Bone marrow (tissue), 2 donors: ENCODE measurements at regions not wholly inside any gene's neighbourhood (a gene's known extent, or its start where the extent isn't known, plus 50 kb on each side); places are given as distances from the start of the nearest gene placed in this dataset.
"Not testable (repeated sequence)": the region's sequence is repeated elsewhere in the genome, so short reads cannot be mapped to it uniquely, and the experiment has no call there.

ENCODE experiments used
- DNase-seq, 2 donors: peaks; one replicate each; lab custom pipeline; 2025; lab: John Stamatoyannopoulos, UW

GRCh38 chr5:1959725-1960581 lies 77.2 kb upstream of the IRX4 start:
- DNase-seq: no peak

GRCh38 chr5:1959231-1959630 lies 76.5 kb upstream of the IRX4 start:
- no peak for DNase-seq

- DNase-seq: no peak
Measured at GRCh38 chr5:1958211-1959010, 75.7 kb upstream of the IRX4 start.

- DNase-seq: no peak
Measured at GRCh38 chr5:1955586-1955985, 72.9 kb upstream of the IRX4 start.

- DNase-seq: not testable (repeated sequence)
Measured at GRCh38 chr5:1953710-1954109, 71.0 kb upstream of the IRX4 start.

- no peak for DNase-seq
Measured at GRCh38 chr5:1952444-1953099, 69.8 kb upstream of the IRX4 start.

- no peak for DNase-seq
Measured at GRCh38 chr5:1952021-1952420, 69.3 kb upstream of the IRX4 start.

- DNase-seq: no peak
Measured at GRCh38 chr5:1951165-1951816, 68.6 kb upstream of the IRX4 start.

GRCh38 chr5:1950708-1951103 lies 68.0 kb upstream of the IRX4 start:
- DNase-seq: no peak

- DNase-seq: no peak
Measured at GRCh38 chr5:1950096-1950707, 67.5 kb upstream of the IRX4 start.

GRCh38 chr5:1949253-1949652 lies 66.5 kb upstream of the IRX4 start:
- DNase-seq: no peak

GRCh38 chr5:1948663-1949191 lies 66.0 kb upstream of the IRX4 start:
- no peak for DNase-seq

GRCh38 chr5:1948111-1948510 lies 65.4 kb upstream of the IRX4 start:
- no peak for DNase-seq

GRCh38 chr5:1946776-1947175 lies 64.1 kb upstream of the IRX4 start:
- no peak for DNase-seq

- no peak for DNase-seq
Measured at GRCh38 chr5:1946122-1946677, 63.5 kb upstream of the IRX4 start.

- DNase-seq: no peak
Measured at GRCh38 chr5:1945606-1946005, 62.9 kb upstream of the IRX4 start.

- no peak for DNase-seq
Measured at GRCh38 chr5:1944408-1944807, 61.7 kb upstream of the IRX4 start.

GRCh38 chr5:1943481-1943880 lies 60.8 kb upstream of the IRX4 start:
- DNase-seq: no peak

GRCh38 chr5:1942630-1943029 lies 59.9 kb upstream of the IRX4 start:
- no peak for DNase-seq

- no peak for DNase-seq
Measured at GRCh38 chr5:1942158-1942557, 59.4 kb upstream of the IRX4 start.

GRCh38 chr5:1939256-1939655 lies 56.5 kb upstream of the IRX4 start:
- DNase-seq: no peak
